GM18508 (cell line): ENCODE measurements at regions not wholly inside any gene's neighbourhood (a gene's known extent, or its start where the extent isn't known, plus 50 kb on each side); places are given as distances from the start of the nearest gene placed in this dataset.
"Not testable (repeated sequence)": the region's sequence is repeated elsewhere in the genome, so short reads cannot be mapped to it uniquely, and the experiment has no call there.

Source experiments
- ATAC-seq: cut with Tn5 transposase; IDR thresholded peaks from one replicate; pipeline ENCODE4 v1.9.1; 2021; ENCODE audit warnings: moderate number of reproducible peaks; ENCODE audit not compliant: insufficient read depth, unreplicated experiment

DNA sequence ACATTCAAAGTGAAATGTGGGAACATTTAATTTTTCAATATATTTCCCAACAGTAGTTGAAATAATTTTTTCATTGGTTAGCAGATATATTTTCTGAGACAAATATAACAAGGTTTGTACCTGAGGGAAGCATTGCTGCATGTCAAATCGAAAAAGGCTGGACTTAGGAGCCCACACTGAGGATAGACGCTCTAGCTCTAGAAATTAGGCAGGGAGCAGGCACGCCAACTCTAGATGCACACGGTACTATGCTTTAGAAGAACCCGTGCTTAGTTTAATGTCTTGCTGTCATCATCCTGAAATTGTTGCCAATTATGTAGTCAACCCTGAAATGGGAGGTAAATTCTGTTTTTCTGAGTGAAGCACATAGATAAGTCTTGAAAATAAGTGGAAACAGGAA lies 731.1 kb upstream of the ZNF804A start:
- ATAC-seq: no peak

DNA sequence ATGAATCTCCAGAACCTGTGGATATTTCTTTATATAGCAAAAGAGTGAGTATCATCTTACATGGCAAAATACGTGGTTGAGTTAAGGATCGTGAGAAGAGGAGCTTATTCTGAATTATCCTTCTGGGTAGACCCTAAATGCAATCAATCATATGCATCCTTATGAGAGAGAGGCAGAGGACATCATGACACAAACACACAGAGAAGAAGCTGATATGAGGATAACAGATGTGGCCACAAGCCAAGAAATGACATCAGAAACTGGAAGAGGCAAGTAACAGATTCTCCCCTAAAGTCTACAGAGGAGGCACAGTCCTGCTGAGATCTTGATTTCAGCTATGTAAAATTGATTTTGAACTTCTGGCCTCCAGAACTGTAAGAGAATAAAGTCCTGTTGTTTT lies 730.2 kb upstream of the ZNF804A start:
- no peak for ATAC-seq

DNA sequence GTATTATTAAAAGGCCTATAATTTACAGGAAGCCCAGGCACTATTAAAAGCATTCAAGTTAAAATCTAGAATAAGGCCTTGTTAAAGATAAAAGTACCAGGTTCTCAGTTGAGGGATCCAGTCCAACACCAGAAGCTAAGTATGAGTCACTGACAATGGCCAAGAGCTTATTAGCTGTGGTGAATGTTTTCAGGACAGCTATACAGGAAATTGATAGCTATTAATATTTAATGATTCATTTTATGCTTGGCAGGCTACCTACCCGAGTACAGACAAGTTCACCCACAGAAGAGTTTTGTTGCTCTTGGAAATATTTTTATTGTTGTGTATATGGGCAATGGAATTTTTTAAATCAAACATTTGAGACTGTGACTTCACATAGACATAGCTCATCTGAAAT lies 729.6 kb upstream of the ZNF804A start:
- ATAC-seq: peak; percentile 56

DNA sequence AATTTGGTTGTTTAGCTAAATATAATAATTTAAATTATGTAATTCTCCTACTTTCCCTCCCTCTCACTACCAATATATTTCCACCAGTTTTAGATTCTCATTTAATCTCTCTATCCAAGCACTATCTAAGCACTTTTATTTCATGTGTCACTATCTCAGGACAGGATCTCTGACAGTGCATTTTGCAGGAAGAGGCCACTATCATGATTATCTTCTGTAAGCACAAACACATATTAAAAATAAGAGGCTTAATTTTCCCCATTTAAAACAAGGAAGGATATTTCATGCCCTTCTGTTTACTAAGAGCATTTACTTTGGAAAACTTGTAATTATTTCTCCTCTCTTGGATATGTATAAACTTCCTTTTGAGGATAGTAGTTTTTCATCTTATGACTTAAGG lies 726.2 kb upstream of the ZNF804A start:
- no peak for ATAC-seq

DNA sequence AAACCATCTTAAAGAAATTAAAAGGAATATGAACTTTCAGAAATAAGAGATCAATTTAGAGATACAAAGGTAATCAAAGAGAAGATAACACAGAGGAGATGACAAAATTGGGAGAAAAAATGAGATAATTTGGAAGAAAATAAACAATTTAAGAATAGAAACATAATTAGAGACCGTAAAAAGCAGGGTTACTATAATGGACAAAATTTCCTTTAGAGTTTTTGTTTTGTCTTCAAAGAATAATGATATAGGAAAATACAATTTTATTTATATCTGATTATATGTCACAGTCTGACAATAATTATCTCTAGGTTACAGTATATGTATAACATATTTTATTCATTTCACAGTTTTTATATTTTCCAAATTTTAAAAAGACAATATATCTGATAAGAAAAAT lies 716.4 kb upstream of the ZNF804A start:
- no peak for ATAC-seq

DNA sequence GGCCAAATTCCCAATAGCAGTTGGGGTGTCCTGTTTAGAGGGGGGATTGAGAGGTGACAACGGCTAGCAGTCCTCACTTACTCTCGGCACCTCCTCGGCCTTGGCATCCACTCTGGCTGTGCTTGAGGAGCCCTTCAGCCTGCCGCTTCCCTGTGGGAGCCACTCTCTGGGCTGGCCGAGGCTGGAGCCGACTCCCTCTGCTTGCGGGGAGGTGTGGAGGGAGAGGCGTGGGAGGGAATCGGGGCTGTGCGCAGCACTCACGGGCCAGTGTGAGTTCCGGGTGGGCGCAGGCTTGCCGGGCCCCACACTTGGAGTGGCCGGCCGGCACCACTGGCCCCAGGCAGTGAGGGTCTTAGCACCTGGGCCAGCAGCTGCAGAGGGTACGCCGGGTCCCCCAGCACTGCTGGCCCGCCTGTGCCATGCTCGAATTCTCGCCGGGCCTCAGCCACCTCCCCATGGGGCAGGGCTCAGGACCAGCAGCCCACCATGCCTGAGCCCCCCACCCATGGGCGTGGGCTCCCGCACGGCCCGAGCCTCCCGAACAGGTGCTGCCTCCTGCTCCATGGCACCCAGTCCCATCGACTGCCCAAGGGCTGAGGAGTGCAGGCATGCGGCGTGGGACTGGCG lies 705.9 kb upstream of the ZNF804A start:
- ATAC-seq: no peak

DNA sequence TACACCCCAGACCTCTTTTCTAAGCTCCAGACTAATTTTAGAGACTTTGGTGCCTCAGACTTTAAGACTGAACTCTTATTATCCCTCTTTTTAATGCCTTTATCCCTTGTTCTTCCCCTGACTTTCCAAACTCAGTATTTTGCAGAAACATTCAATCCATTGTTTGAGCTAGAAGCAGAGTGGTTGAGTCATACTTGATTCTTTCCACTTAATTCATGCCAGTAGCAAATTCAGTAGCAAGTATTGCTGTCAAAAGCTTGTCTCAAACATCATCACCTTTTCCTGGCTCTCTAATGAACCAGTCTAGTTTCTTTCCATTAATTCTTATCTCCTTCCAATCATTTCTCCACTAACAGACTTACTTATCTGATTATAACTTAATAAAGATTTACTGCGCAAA lies 699.7 kb upstream of the ZNF804A start:
- no peak for ATAC-seq

DNA sequence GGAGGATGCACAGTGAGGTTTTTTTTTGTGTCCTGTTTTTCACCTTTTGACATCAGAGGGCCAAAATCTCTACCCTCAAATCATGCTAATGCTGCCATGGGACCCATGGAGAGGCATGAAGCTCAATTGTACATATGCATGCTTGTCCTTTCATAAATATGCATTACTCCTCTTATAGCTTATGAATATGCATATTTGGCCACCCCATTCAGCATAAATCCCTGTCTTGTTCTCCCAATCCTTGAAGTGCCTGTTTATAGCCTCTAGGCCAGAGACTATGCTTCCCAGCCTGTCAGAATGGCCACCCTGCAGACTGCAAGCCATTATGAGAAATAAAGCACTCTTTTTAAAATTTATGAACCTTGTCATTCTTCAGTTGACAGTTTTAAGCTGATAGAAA lies 696.4 kb upstream of the ZNF804A start:
- ATAC-seq: no peak

DNA sequence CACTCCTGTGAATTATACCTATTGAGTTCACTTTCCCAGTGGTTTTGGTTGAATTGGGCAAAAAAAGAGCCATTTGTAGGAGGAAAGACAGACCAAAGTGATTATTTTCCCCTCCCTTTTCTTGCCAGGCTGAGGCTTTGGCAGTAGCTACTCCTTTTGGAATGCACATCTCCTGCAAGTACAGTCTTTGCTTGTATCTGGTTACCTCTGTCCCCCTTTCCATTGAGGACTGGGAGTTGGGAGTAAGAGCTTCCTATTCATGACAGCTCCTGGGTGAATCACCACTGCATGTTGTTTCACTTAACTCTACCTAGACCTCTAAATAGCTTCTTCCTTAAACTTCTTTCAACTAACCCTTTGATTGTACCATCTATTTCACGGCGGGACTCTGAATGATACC lies 695.3 kb upstream of the ZNF804A start:
- ATAC-seq: no peak

DNA sequence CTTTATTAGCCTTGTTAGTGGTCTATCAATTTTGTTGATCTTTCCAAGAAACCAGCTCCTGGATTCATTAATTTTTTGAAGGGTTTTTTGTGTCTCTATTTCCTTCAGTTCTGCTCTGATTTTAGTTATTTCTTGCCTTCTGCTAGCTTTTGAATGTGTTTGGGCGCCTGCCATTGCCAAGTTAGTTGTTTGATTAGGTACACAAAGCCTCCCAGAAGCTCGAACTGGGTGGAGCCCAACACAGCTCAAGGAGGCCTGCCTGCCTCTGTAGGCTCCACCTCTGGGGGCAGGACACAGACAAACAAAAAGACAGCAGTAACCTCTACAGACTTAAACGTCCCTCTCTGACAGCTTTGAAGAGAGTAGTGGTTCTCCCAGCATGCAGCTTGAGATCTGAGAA lies 682.3 kb upstream of the ZNF804A start:
- ATAC-seq: not testable (repeated sequence)

DNA sequence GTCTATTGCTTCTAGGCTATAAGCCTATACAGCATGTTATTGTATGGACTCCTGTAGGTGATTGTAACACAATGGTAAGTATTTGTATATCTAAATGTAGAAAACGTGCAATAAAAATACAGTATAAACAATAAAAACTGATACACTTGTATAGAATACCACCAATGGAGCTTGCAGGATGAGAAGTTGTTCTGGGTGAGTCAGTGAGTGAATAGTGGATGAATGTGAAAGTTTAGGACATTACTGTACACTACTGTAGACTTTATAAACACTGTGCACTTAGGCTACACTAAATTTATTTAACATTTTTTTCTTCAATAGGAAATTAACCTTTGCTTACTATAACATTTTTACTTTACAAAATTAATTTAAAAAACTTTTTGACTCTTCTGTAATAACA lies 679.2 kb upstream of the ZNF804A start:
- ATAC-seq: no peak

DNA sequence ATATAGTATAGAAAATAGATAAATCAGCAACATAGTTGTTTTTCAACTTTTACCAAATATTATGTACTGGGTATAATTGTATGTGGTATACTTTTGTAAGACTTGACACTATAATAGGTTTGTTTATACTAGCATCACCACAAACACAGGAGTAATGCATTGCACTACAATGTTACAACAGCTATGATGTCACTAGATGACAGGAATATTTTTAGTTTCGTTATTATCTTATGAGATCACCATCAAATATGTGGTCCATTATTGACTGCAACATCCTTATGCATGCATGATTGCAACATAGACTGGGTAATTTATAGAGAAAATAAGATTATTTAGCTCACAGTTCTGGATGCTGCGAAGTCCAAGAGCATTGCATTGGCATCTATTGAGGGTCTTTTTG lies 678.4 kb upstream of the ZNF804A start:
- ATAC-seq: no peak

DNA sequence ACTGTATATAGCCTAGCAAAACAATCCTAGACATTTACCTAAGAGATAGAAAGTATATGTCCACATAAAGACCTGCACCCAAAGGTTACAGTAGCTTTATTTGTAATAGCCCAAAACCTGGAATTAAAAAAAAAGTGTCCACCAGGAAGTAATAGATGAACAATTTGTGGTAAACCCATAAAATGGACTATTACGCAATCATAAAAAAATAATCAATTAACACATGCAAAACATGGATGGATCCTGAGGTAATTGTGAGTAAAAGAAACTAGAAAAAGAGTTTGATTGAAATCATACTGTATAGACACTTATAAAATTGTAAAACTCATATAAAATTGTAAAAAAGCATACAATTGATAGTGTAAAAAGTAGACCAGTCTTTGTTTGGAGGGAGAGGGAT lies 673.0 kb upstream of the ZNF804A start:
- ATAC-seq: no peak

DNA sequence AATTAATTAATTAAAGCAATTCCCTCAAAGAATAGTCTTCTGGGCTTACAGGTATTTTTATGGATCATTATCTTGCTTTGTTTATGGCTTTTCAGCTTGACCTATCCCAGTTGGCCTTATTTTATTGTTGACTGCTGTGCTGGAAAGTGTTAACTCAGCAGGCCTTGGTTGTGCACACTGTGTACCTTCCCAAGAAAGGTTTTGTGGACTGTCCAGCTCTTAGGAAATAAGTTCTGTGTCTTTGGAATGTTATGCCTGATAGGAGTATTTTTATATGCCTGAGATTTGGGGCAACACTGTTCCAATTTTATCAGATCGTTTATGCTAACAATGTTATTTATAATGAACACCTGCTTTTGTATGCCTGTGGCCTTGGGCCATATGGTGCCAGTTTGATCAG lies 671.9 kb upstream of the ZNF804A start:
- ATAC-seq: no peak

DNA sequence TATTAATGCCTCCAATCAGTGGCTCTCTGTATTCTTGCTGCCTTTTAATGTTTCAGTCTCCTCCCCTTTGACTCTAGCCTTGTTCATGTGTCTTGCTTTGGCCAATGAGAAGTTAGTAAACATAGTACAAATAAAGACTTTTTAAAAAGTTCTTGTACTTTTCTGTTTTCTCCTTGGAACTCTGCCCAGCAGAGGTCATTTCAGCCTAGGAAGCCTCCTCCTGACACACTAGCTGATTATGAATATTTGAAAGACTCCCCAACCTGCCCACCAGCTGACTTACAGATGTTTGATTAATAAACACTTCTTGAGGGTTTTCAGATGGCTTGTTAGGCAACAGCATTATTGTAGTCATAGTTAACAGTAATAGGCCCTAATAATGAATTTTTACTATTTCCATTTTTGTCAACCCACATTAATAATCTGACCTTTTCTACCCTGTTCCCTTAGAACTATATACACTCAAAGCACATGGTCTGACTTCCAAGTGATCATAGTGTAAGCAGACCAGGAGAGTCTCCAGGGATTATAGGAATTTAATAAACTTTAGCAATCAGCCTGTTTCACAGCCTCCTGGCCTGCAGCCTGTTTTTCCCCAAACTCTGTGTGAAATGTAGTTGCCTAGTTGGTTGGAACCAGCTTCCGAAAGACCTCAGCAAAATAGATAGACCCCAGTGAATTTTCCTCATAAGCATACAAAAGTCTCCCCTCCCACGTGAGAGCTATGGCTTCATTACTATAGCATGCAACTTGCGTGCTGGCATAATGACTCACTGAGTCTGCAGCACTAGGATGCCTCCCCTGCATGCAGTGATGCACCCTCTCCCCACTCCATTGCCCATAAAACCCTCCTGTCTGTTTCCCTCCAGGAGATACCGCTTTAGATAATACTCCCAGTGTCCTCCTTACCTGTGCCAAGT lies 670.7 kb upstream of the ZNF804A start:
- no peak for ATAC-seq

DNA sequence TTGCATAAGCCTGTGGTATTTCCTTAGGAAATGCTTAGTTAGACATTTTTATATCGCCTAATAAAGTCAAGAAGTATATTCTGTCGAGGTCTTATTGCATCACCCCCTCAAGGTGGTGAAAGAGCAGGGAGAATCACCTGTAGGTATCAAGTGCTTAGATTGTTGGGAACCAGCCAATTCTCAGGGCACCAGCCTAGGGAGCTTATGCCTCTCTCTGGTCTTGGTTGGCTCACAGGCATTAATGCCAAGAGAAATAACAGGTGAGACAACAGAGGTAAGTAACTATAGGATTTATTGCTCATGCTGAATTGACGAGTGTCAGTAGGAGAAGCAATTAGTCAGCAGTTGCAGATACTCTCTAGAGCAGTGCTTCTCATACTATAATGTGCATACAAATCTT lies 663.3 kb upstream of the ZNF804A start:
- ATAC-seq: no peak

DNA sequence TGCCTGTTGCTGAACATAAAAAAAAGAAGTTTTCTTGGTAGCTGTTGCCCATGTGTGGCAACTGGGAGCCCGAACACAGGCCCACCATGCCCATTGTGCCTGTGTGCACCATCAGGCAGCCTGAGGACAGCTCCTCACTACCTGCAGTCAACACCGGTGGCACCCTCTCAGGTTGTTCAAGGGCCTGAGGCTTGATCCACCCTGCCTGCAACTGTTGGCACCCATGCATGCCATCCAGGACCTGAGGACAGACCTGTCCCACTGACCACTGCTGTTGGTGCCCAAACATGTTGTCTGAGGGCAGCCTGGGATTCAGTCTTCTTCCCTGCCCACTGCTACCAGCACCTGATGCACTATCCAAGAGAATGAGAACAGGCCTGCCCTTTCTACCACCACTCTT lies 661.1 kb upstream of the ZNF804A start:
- ATAC-seq: no peak

DNA sequence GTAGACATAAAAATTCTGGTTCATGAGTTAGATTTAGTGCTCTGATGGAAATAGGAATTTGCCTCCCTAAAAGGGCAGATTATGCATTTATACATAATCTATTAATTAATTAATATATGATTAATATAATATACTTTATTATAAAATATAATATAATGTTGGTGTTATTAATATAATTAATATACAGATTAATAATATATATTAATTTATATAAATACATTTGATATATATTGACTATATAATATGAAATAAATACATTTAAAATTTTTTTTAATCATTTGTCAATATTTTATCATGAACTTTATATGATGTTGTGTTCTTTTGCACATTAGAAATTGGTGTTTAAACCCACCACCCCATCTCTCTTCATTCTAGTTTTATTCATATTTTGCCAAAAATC lies 652.1 kb upstream of the ZNF804A start:
- ATAC-seq: no peak

DNA sequence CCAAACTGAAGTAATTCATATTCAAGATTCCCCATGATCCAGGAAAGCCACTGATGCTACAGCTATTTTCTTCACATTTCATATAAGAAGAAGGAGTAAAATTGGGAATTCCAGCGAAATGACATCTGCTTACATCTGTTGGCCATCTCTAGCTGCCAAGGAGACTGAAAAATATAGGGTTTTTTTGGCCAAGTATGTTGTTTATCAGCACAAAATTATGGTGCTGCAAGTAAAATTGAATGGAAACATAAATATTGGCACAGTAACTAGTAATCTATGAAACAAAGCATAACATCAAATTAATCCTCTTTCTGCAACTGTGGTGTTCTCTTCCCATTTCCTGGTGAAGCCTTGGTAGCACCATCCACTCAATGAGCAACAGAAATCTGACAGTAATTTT lies 649.5 kb upstream of the ZNF804A start:
- no peak for ATAC-seq

DNA sequence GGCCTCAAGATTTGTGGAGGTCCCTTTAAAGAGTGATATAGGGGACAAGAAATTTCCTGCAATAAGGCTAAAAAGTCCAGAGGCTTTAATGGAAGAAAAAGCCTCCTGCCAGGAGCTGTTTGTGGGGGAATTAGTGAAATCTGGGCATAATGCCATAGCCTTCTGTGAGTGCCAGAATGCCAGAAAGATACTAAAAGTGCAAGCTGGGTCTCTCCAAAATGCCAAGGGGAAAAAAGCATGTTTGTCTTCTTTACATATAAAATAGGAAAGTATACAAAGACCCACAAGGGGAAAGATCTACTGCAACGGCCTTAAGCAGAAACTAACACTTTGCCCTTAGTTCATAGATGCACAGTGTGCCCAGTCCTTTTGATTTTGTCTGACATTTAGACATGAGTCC lies 647.7 kb upstream of the ZNF804A start:
- ATAC-seq: no peak

DNA sequence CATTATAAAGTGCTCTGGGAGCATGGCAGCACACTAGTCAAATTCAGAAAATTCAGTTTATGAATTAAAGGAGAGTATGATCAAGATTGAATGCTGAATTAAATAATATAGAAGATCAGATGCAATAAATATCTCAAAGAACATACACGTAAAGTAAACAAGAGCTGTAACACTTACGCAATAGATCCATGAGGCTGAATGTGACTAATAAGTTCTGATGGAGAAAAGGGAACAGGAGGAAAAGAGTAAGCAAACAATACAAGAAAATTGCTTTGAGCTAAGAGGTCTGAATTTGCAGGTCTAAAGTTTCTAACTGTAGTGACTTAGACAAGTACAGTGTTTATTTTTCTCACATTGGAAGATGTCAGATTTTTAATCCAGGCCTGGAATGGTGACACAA lies 646.7 kb upstream of the ZNF804A start:
- no peak for ATAC-seq

DNA sequence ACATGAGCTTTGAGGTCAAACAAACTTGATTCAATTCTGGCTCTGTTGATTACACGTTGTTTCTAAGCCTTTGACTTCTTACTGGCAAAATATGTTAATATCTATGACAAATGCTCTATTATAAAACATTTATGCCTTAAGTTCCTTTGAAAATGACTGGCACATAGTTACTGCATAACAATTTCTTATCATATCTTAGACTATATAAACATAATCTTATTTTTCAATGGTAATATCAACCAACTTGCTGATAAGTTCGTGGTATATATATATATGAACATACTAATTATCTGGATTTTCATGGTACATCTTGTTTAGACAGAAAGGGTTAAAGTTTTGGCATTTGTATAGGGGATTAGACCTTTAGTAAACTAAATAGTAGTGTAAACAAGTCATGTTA lies 645.6 kb upstream of the ZNF804A start:
- ATAC-seq: no peak
